ENCODE measurements at regions not wholly inside any gene's neighbourhood (a gene's known extent, or its start where the extent isn't known, plus 50 kb on each side); places are given as distances from the start of the nearest gene placed in this dataset.
"Not testable (repeated sequence)": the region's sequence is repeated elsewhere in the genome, so short reads cannot be mapped to it uniquely, and the experiment has no call there.

DNA sequence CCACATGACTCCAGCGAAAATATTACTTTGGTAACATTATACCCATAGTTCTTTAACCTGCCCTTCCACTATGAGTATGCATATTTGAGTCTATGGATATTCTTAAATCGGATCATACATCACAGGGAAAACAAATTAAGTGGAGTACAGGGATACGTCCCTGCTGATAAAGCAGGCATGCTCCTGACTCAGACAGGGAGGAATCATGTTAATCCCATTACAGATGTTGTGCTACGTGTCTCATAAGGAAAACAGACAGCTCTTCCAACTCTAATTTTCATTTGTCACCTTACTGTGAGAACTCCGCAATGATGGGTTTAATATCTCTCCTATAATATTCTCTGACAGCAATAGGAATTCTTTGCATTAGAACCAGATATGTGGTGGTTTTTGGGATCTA lies 469.5 kb upstream of the POM121L12 start:
- no peak for DNase-seq
- Mint-ChIP-seq H3K36me3 (ENCODE audit: low read depth) (no peaks in the 10 kb centered on the region), H3K27ac (no peak overlapping the region), H3K4me1 (no peaks in the 10 kb centered on the region), H3K9me3 (peaks cover 19% of the 10 kb centered on the region), H3K4me3 (no peak overlapping the region), H3K27me3 (no peaks in the 10 kb centered on the region)
- POLR2A ChIA-PET: no interaction called here
- TF ChIP-seq, protein P1, sequence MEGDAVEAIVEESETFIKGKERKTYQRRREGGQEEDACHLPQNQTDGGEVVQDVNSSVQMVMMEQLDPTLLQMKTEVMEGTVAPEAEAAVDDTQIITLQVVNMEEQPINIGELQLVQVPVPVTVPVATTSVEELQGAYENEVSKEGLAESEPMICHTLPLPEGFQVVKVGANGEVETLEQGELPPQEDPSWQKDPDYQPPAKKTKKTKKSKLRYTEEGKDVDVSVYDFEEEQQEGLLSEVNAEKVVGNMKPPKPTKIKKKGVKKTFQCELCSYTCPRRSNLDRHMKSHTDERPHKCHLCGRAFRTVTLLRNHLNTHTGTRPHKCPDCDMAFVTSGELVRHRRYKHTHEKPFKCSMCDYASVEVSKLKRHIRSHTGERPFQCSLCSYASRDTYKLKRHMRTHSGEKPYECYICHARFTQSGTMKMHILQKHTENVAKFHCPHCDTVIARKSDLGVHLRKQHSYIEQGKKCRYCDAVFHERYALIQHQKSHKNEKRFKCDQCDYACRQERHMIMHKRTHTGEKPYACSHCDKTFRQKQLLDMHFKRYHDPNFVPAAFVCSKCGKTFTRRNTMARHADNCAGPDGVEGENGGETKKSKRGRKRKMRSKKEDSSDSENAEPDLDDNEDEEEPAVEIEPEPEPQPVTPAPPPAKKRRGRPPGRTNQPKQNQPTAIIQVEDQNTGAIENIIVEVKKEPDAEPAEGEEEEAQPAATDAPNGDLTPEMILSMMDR (IDR thresholded peaks at IDR 0.05): no peak
- intact Hi-C loops (cut with micrococcal nuclease): no loop called here
- CTCF ChIA-PET: no interaction called here
- no peak for ATAC-seq (ENCODE audit: low read depth)

DNA sequence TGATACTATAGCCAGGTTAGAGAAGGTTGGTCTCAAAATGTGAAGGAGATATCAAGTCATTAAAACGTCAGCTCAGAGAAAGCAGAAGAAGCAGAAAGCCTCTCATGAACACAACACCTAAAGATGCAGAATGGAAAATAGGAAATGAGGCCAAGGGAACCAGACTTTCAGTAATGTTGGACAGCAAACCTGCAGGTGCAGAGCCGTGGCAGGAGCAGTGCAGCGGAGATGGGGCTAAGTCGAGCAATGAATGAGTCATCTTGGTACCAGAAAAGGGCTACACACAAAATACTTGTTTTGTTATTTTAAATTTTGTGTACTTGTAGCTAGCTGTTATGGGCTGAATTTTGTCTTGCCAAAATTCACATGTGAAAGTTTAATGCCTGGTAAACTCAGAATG lies 479.6 kb upstream of the POM121L12 start:
- DNase-seq (no peak), ATAC-seq (ENCODE audit: low read depth) (no peak)
- H3K4me3 Mint-ChIP-seq: no peak overlapping the region
- CTCF ChIA-PET: no interaction called here
- H3K9me3 Mint-ChIP-seq: peaks cover 9% of the 10 kb centered on the region
- POLR2A ChIA-PET: no interaction called here
- H3K4me1 Mint-ChIP-seq: no peaks in the 10 kb centered on the region
- intact Hi-C loops (cut with micrococcal nuclease): no loop called here
- H3K27ac Mint-ChIP-seq: no peak overlapping the region
- H3K36me3 Mint-ChIP-seq (ENCODE audit: low read depth): no peaks in the 10 kb centered on the region
- H3K27me3 Mint-ChIP-seq: no peaks in the 10 kb centered on the region
- TF ChIP-seq, protein P1 (IDR thresholded peaks at IDR 0.05): no peak

DNA sequence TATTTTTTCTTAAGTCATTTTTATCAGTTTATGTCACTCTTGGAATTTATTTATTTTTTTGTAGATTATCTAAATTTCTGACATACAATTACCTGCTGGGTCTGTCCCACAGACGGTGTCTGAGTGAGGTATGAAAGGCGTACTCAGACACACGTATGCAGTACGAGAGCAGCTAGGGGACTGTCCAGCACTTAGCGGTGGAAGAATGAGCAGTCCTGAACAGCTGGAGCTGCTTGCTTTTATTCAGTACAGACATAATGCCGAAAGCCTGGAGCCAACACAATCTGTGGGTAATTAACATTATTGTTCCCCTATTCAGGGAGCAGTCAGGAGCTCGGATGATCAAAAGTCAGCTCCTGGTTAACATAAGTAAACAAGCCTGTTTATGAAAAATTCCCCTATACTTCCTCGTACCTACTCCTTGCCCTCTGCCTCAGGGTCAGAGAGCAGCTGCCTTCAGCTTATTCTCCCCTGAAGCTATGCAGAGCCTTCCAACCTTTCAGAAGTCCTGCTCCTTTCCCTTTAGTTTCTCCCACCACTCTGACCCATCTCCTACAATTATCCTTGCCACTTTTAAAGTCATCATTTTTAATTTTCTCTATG lies 488.0 kb upstream of the POM121L12 start:
- ChIA-PET CTCF (no interaction called here), POLR2A (no interaction called here)
- TF ChIP-seq, protein P1 (IDR thresholded peaks at IDR 0.05): no peak

DNA sequence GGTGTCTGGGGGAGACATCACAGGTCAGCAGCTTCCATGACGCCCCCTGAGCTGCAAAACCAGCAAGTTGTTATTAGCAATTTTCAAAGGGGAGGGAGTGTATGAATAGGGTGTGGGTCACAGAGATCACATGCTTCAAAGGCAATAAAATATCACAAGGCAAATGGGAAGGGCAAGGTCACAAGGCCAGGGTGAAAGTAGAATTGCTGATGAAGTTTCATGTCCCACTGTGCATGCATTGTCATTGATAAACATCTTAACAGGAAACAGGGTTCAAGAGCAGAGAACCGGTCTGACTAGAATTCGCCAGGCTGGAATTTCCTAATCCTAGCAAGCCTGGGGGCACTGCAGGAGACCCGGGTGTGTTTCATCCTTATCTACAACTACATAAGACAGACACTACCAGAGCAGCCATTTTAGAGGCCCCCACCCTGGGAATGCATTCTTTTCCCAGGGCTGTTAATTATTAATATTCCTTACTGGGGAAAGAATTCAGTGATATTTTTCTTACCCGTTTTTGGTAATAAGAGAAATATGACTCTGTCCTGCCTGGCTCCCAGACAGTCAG lies 494.2 kb upstream of the POM121L12 start:
- ATAC-seq (ENCODE audit: low read depth); H3K27ac Mint-ChIP-seq; DNase-seq; H3K36me3 Mint-ChIP-seq (ENCODE audit: low read depth); H3K4me3 Mint-ChIP-seq; CTCF ChIA-PET; H3K27me3 Mint-ChIP-seq; POLR2A ChIA-PET; intact Hi-C loops (cut with micrococcal nuclease); H3K4me1 Mint-ChIP-seq; H3K9me3 Mint-ChIP-seq: not testable (repeated sequence)

More for the DNA sequence above, 488.0 kb upstream of the POM121L12 start:
- no peak for DNase-seq
- Mint-ChIP-seq H3K27ac (no peak overlapping the region), H3K9me3 (peaks cover 9% of the 10 kb centered on the region), H3K4me1 (no peaks in the 10 kb centered on the region), H3K36me3 (ENCODE audit: low read depth) (no peaks in the 10 kb centered on the region), H3K4me3 (no peak overlapping the region), H3K27me3 (no peaks in the 10 kb centered on the region)
- intact Hi-C loops (cut with micrococcal nuclease): no loop called here
- no peak for ATAC-seq (ENCODE audit: low read depth)

DNA sequence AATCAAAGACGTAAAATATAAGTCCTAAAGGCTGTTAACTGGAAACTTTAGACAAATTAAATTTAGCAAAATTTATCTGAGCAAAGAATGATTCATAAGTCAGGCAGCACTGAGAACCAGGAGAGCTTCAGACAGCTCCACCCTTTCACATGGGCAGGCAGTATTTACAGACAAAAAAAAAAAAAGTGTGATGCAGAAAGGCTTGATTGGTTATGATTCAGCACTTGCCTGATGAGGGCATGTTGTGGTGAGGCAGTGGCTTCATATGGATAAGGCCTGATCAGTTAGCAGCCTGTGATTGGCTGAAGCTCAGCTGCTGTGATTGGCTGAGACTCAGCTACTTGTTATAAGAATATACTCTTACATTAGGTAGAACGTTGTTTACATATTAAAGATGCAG lies 495.4 kb upstream of the POM121L12 start:
- CTCF ChIA-PET: no interaction called here

More for the DNA sequence above, 495.4 kb upstream of the POM121L12 start:
- ATAC-seq (ENCODE audit: low read depth) (no peak), DNase-seq (no peak)
- TF ChIP-seq, protein P1 (IDR thresholded peaks at IDR 0.05): no peak
- intact Hi-C loops (cut with micrococcal nuclease): no loop called here
- H3K4me1 Mint-ChIP-seq: no peaks in the 10 kb centered on the region
- H3K9me3 Mint-ChIP-seq: peaks cover 9% of the 10 kb centered on the region
- H3K27ac Mint-ChIP-seq: no peak overlapping the region
- H3K36me3 Mint-ChIP-seq (ENCODE audit: low read depth): no peaks in the 10 kb centered on the region
- H3K27me3 Mint-ChIP-seq: no peaks in the 10 kb centered on the region
- POLR2A ChIA-PET: no interaction called here
- H3K4me3 Mint-ChIP-seq: no peak overlapping the region

All from activated B cell treated with CpG ODN at 0.5 μM for 24 hours (primary cell).